HG03196 (cell line): ENCODE measurements at regions not wholly inside any gene's neighbourhood (a gene's known extent, or its start where the extent isn't known, plus 50 kb on each side); places are given as distances from the start of the nearest gene placed in this dataset.

ENCODE experiments used
- ATAC-seq: cut with Tn5 transposase; IDR thresholded peaks from one replicate; pipeline ENCODE4 v1.9.1; 2021; ENCODE audit not compliant: unreplicated experiment

GRCh38 chr2:236654496-236654895 is 84.9 kb downstream of the ACKR3 start:
- no peak for ATAC-seq

GRCh38 chr2:236656166-236656565 is 86.5 kb downstream of the ACKR3 start:
- ATAC-seq, result no peak

GRCh38 chr2:236656721-236657120 is 87.1 kb downstream of the ACKR3 start:
- no peak for ATAC-seq

- ATAC-seq, result no peak
These were observed 87.6 kb downstream of the ACKR3 start for GRCh38 chr2:236657215-236657614.

- no peak for ATAC-seq
These were observed 88.2 kb downstream of the ACKR3 start for GRCh38 chr2:236657801-236658200.

GRCh38 chr2:236658974-236659757 is 89.5 kb downstream of the ACKR3 start:
- ATAC-seq, result no peak

GRCh38 chr2:236659758-236660150 is 90.1 kb downstream of the ACKR3 start:
- no peak for ATAC-seq

GRCh38 chr2:236661061-236661761 is 91.6 kb downstream of the ACKR3 start:
- no peak for ATAC-seq

- no peak for ATAC-seq
These were observed 92.1 kb downstream of the ACKR3 start for GRCh38 chr2:236661762-236662110.

GRCh38 chr2:236662231-236663185 is 92.9 kb downstream of the ACKR3 start:
- no peak for ATAC-seq

GRCh38 chr2:236663287-236664101 is 93.9 kb downstream of the ACKR3 start:
- no peak for ATAC-seq

- no peak for ATAC-seq
These were observed 94.5 kb downstream of the ACKR3 start for GRCh38 chr2:236664136-236664535.

- ATAC-seq, result no peak
These were observed 95.5 kb downstream of the ACKR3 start for GRCh38 chr2:236665101-236665500.

- ATAC-seq, result no peak
These were observed 96.0 kb downstream of the ACKR3 start for GRCh38 chr2:236665572-236666118.

- no peak for ATAC-seq
These were observed 97.1 kb downstream of the ACKR3 start for GRCh38 chr2:236666646-236667204.

- ATAC-seq, result no peak
These were observed 97.9 kb downstream of the ACKR3 start for GRCh38 chr2:236667526-236667925.

GRCh38 chr2:236668531-236668969 is 98.9 kb downstream of the ACKR3 start:
- no peak for ATAC-seq

- no peak for ATAC-seq
These were observed 100.6 kb downstream of the ACKR3 start for GRCh38 chr2:236670235-236670620.

- no peak for ATAC-seq
These were observed 102.4 kb downstream of the ACKR3 start for GRCh38 chr2:236671896-236672562.
